SK-N-SH (cell line): ENCODE measurements at regions not wholly inside any gene's neighbourhood (a gene's known extent, or its start where the extent isn't known, plus 50 kb on each side); places are given as distances from the start of the nearest gene placed in this dataset.

Source experiments
- CTCF ChIA-PET: fragments of 300-600, 350-600 bp; formaldehyde crosslinking; extraction: SDS; loops from one replicate; lab custom pipeline; 2021; lab: Yijun Ruan, JAX
- POLR2A ChIA-PET: fragments of 350-600 bp; sonication (Branson Sonifier 250); formaldehyde crosslinking; extraction: SDS; loops from one replicate; lab custom pipeline; 2020; ENCODE audit warnings: antibody characterized with exemption, inconsistent platforms; lab: Yijun Ruan, JAX
- DNase-seq: peaks from one replicate; pipeline ENCODE4 v3.0.0; 2012
- H2AFZ ChIP-seq: fragments of 200-600 bp; sonication (generic); 2 replicates; pipeline ENCODE4 v1.8.1; 2016; ENCODE audit warnings: antibody characterized with exemption, mild to moderate bottlenecking, low read depth
- H3F3A ChIP-seq: fragments of 200-600 bp; sonication (generic); replicated peaks from 2 replicates; pipeline ENCODE3; 2016; ENCODE audit warnings: antibody characterized with exemption, mild to moderate bottlenecking; ENCODE audit not compliant: insufficient read depth
- H3K27ac ChIP-seq, 2 experiments: fragments of 200-500 bp in 1 of 2; fragments of 200-600 bp in 1 of 2; sonication (Bioruptor generic) in 1 of 2; sonication (generic), shearing (Covaris generic) in 1 of 2; 2 replicates each; pipeline versions ENCODE4 v1.5.1 to v1.6.1; 2014 to 2016; ENCODE audit warnings: low read depth in 2 of 2, inconsistent platforms in 1 of 2, low read length in 1 of 2, mild to moderate bottlenecking in 1 of 2, mixed read lengths in 1 of 2
- H3K27me3 ChIP-seq: fragments of 200-600 bp; sonication (generic), shearing (Covaris generic); 2 replicates; pipeline ENCODE4 v1.6.1; 2016; ENCODE audit warnings: mixed run types; ENCODE audit not compliant: insufficient read depth
- H3K36me3 ChIP-seq, 2 experiments: fragments of 200-500 bp in 1 of 2; fragments of 200-600 bp in 1 of 2; sonication (Bioruptor generic) in 1 of 2; sonication (generic) in 1 of 2; replicated peaks in 1 of 2; 2 replicates each; pipeline versions ENCODE3 to v1.5.1; 2014 to 2016; ENCODE audit warnings: low read length in 1 of 2, mild to moderate bottlenecking in 1 of 2; ENCODE audit not compliant: insufficient read depth in 2 of 2, control insufficient read depth in 1 of 2
- H3K4me1 ChIP-seq, 2 experiments: fragments of 200-500 bp in 1 of 2; fragments of 200-600 bp in 1 of 2; sonication (Bioruptor generic) in 1 of 2; sonication (generic), shearing (Covaris generic) in 1 of 2; 2 replicates each; pipeline versions ENCODE4 v1.5.1 to v1.6.1; 2014 to 2016; ENCODE audit warnings: low read depth in 1 of 2, low read length in 1 of 2, mixed run types in 1 of 2; ENCODE audit not compliant: insufficient read depth in 2 of 2, control insufficient read depth in 1 of 2
- H3K4me2 ChIP-seq: fragments of 200-600 bp; sonication (generic), shearing (Covaris generic); 2 replicates; pipeline ENCODE4 v1.6.1; 2017; ENCODE audit warnings: mixed run types
- H3K4me3 ChIP-seq, 2 experiments: fragments of 200-500 bp in 1 of 2; fragments of 200-600 bp in 1 of 2; sonication (Bioruptor generic) in 1 of 2; sonication (generic), shearing (Covaris generic) in 1 of 2; 2 replicates each; pipeline versions ENCODE4 v1.5.1 to v1.8.1; 2014 to 2016; ENCODE audit warnings: low read depth in 2 of 2, inconsistent platforms in 1 of 2, low read length in 1 of 2, mild to moderate bottlenecking in 1 of 2, mixed read lengths in 1 of 2, moderate library complexity in 1 of 2
- H3K79me2 ChIP-seq: fragments of 200-600 bp; sonication (generic); 2 replicates; pipeline ENCODE4 v1.8.1; 2017; ENCODE audit warnings: mild to moderate bottlenecking; ENCODE audit not compliant: insufficient read depth
- H3K9ac ChIP-seq: fragments of 200-600 bp; sonication (generic); 2 replicates; pipeline ENCODE4 v1.6.1; 2017; ENCODE audit warnings: mixed run types
- H3K9me2 ChIP-seq: fragments of 200-600 bp; sonication (generic); 2 replicates; pipeline ENCODE4 v1.6.1; 2017; ENCODE audit warnings: mixed run types
- H3K9me3 ChIP-seq: fragments of 200-600 bp; sonication (generic); 2 replicates; pipeline ENCODE4 v1.6.1; 2017; ENCODE audit warnings: mixed run types, mild to moderate bottlenecking, moderate library complexity
- H4K20me1 ChIP-seq: fragments of 200-600 bp; sonication (generic); 2 replicates; pipeline ENCODE4 v1.6.1; 2017; ENCODE audit warnings: mild to moderate bottlenecking, mixed run types; ENCODE audit not compliant: insufficient read depth
- CHD2 ChIP-seq: fragments of 150-350 bp; IDR thresholded peaks from 2 replicates; pipeline ENCODE4 v1.6.1; 2018; ENCODE audit warnings: low read length; ENCODE audit not compliant: partially characterized antibody
- CTCF ChIP-seq: fragments of 200-600 bp; sonication (generic); IDR thresholded peaks from 2 replicates; pipeline ENCODE4 v1.6.1; 2017; ENCODE audit warnings: antibody characterized with exemption, mild to moderate bottlenecking, moderate library complexity
- EP300 ChIP-seq, 2 experiments: IDR thresholded peaks; 2 replicates each; pipeline versions ENCODE4 v1.4.0 to v1.6.1; 2012; ENCODE audit warnings: borderline replicate concordance in 1 of 2, low read depth in 1 of 2, low read length in 1 of 2
- FOXJ3 ChIP-seq: sonication (generic); formaldehyde crosslinking; IDR thresholded peaks from 2 replicates; pipeline ENCODE4 v1.5.1; 2020; ENCODE audit warnings: mild to moderate bottlenecking, missing genetic modification reagents
- FOXM1 ChIP-seq: IDR thresholded peaks from 2 replicates; pipeline ENCODE4 v1.4.0; 2012; ENCODE audit warnings: low read depth, mild to moderate bottlenecking
- GABPA ChIP-seq: IDR thresholded peaks from 2 replicates; pipeline ENCODE4 v1.4.0; 2012; ENCODE audit warnings: low read depth, mild to moderate bottlenecking
- GATA2 ChIP-seq: sonication (generic); formaldehyde crosslinking; IDR thresholded peaks from 2 replicates; pipeline ENCODE4 v1.5.0; 2020; ENCODE audit warnings: mild to moderate bottlenecking, missing genetic modification reagents
- IRF3 ChIP-seq: fragments of 150-350 bp; IDR thresholded peaks from 2 replicates; pipeline ENCODE4 v1.6.1; 2016; ENCODE audit warnings: mild to moderate bottlenecking, low read depth, low read length
- JUND ChIP-seq: IDR thresholded peaks from 2 replicates; pipeline ENCODE4 v1.4.0; 2012
- MXI1 ChIP-seq: IDR thresholded peaks from 2 replicates; pipeline ENCODE4 v1.6.1; 2012; ENCODE audit warnings: mild to moderate bottlenecking, low read depth, low read length, improper control_type of control experiment
- NRF1 ChIP-seq: IDR thresholded peaks from 2 replicates; pipeline ENCODE4 v1.6.1; 2012; ENCODE audit warnings: low read depth, mild to moderate bottlenecking, low read length
- POLR2AphosphoS5 ChIP-seq: IDR thresholded peaks from 2 replicates; pipeline ENCODE4 v1.6.1; 2012; ENCODE audit warnings: low read depth, low read length
- RAD21 ChIP-seq: IDR thresholded peaks from 2 replicates; pipeline ENCODE4 v1.6.1; 2012; ENCODE audit warnings: mild to moderate bottlenecking, low read length
- RCOR1 ChIP-seq: fragments of 150-350 bp; IDR thresholded peaks from 2 replicates; pipeline ENCODE4 v1.6.1; 2017; ENCODE audit warnings: antibody characterized with exemption, low read length
- RXRA ChIP-seq: IDR thresholded peaks from 2 replicates; pipeline ENCODE4 v1.4.0; 2012; ENCODE audit warnings: low read depth, mild to moderate bottlenecking, borderline replicate concordance
- TCF12 ChIP-seq: IDR thresholded peaks from 2 replicates; pipeline ENCODE4 v1.4.0; 2012
- USF1 ChIP-seq: IDR thresholded peaks from 2 replicates; pipeline ENCODE4 v1.4.0; 2012; ENCODE audit warnings: low read depth, borderline replicate concordance
- YY1 ChIP-seq: IDR thresholded peaks from 2 replicates; pipeline ENCODE4 v1.4.0; 2012; ENCODE audit warnings: low read depth, mild to moderate bottlenecking
- WGBS: methylation state at CpG from one replicate; pipeline ENCODE4 v1.1.6; 2017; ENCODE audit warnings: low lambda C conversion rate; 5-methylcytosine and 5-hydroxymethylcytosine counted together

GRCh38 chr11:15775797-15776196, 580.5 kb downstream of the SOX6 start:
- Histone ChIP-seq H3K9me2 (no peaks in the 10 kb centered on the region), H3K9me3 (no peaks in the 10 kb centered on the region), H3K27me3 (no peaks in the 10 kb centered on the region), H3K4me3 (no peak overlapping the region), H3K4me2 (no peak overlapping the region), H3K36me3 (no peaks in the 10 kb centered on the region), H4K20me1 (no peaks in the 10 kb centered on the region), H3K79me2 (no peaks in the 10 kb centered on the region), H3F3A (no peaks in the 10 kb centered on the region), H3K27ac (no peak overlapping the region), H3K4me1 (peaks cover 0 to 41% of the 10 kb centered on the region in 2 experiments; a peak in 3 of 4 replicates), H3K9ac (no peak overlapping the region), H2AFZ (no peak overlapping the region)
- POLR2A ChIA-PET: no interaction called here
- TF ChIP-seq FOXJ3 (CRISPR knock-in tag): no peak
- no peak for TF ChIP-seq IRF3
- no peak for TF ChIP-seq JUND
- TF ChIP-seq TCF12: no peak
- TF ChIP-seq CHD2: no peak
- TF ChIP-seq EP300 (IDR thresholded peaks at IDR 0.05; ENCODE audit: borderline replicate concordance in 1 of 2, low read depth in 1 of 2, low read length in 1 of 2): no peak
- no peak for TF ChIP-seq RXRA
- no peak for TF ChIP-seq RAD21
- TF ChIP-seq YY1: no peak
- TF ChIP-seq RCOR1: no peak
- TF ChIP-seq NRF1: no peak
- no peak for TF ChIP-seq CTCF
- TF ChIP-seq POLR2AphosphoS5: no peak
- no peak for TF ChIP-seq GABPA
- TF ChIP-seq USF1: no peak
- TF ChIP-seq FOXM1: no peak
- TF ChIP-seq GATA2 (CRISPR knock-in tag): no peak
- no peak for TF ChIP-seq MXI1
- no peak for DNase-seq
- CTCF ChIA-PET: interaction anchor here (1.1 to 2.4 kb wide), 7 partner anchors 10 to 449 kb away, joined by 3 to 7 read pairs (median 5); no protein-coding TSS in a partner anchor
- 24% methylated on average over 2 of the region's 2 CpGs for WGBS
